GM18951 (cell line): ENCODE measurements at regions not wholly inside any gene's neighbourhood (a gene's known extent, or its start where the extent isn't known, plus 50 kb on each side); places are given as distances from the start of the nearest gene placed in this dataset.

Experiments
- POLR2A ChIP-seq: IDR thresholded peaks from 4 replicates; pipeline ENCODE4 v1.6.1; 2011; ENCODE audit warnings: mild to moderate bottlenecking; ENCODE audit not compliant: insufficient read length, insufficient read depth; ENCODE audit errors: extremely low read depth
- in situ Hi-C: fragments of 300-500 bp; cut with MboI; formaldehyde crosslinking; loops from one replicate; pipeline ENCODE4 v1.12.0; 2022; ENCODE audit warnings: low sequenced_read_pairs, mixed read lengths, inconsistent platforms; ENCODE audit not compliant: unreplicated experiment

- no peak for TF ChIP-seq POLR2A
- in situ Hi-C loops, result no loop called here
Measured at GRCh38 chr17:77566151-77566550, 392.4 kb upstream of the TNRC6C start.

- in situ Hi-C loops, result no loop called here
- no peak for TF ChIP-seq POLR2A
Measured at GRCh38 chr17:77566566-77567138, 391.9 kb upstream of the TNRC6C start.

GRCh38 chr17:77568540-77568939 lies 390.0 kb upstream of the TNRC6C start:
- in situ Hi-C loops, result no loop called here
- TF ChIP-seq POLR2A, result no peak

GRCh38 chr17:77569846-77570564 lies 388.5 kb upstream of the TNRC6C start:
- TF ChIP-seq POLR2A, result no peak
- in situ Hi-C loops, result no loop called here

- TF ChIP-seq POLR2A, result no peak
- in situ Hi-C loops, result no loop called here
Measured at GRCh38 chr17:77570565-77570898, 388.0 kb upstream of the TNRC6C start.

GRCh38 chr17:77571155-77571981 lies 387.1 kb upstream of the TNRC6C start:
- no peak for TF ChIP-seq POLR2A
- in situ Hi-C loops, result no loop called here

- in situ Hi-C loops, result no loop called here
- TF ChIP-seq POLR2A, result no peak
Measured at GRCh38 chr17:77572065-77572601, 386.4 kb upstream of the TNRC6C start.

- in situ Hi-C loops, result no loop called here
- TF ChIP-seq POLR2A, result no peak
Measured at GRCh38 chr17:77572851-77573250, 385.7 kb upstream of the TNRC6C start.

- no peak for TF ChIP-seq POLR2A
- in situ Hi-C loops, result no loop called here
Measured at GRCh38 chr17:77577491-77577890, 381.0 kb upstream of the TNRC6C start.

GRCh38 chr17:77579131-77579530 lies 379.4 kb upstream of the TNRC6C start:
- no peak for TF ChIP-seq POLR2A
- in situ Hi-C loops, result no loop called here

- no peak for TF ChIP-seq POLR2A
Measured at GRCh38 chr17:77579682-77580081, 378.8 kb upstream of the TNRC6C start.

GRCh38 chr17:77580531-77581270 lies 377.8 kb upstream of the TNRC6C start:
- in situ Hi-C loops, result no loop called here
- no peak for TF ChIP-seq POLR2A

More at GRCh38 chr17:77579682-77580081, 378.8 kb upstream of the TNRC6C start:
- in situ Hi-C loops, result no loop called here

GRCh38 chr17:77581480-77581879 lies 377.0 kb upstream of the TNRC6C start:
- no peak for TF ChIP-seq POLR2A
- in situ Hi-C loops, result no loop called here

- no peak for TF ChIP-seq POLR2A
- in situ Hi-C loops, result no loop called here
Measured at GRCh38 chr17:77585142-77585860, 373.2 kb upstream of the TNRC6C start.
